ENCODE measurements at regions not wholly inside any gene's neighbourhood (a gene's known extent, or its start where the extent isn't known, plus 50 kb on each side); places are given as distances from the start of the nearest gene placed in this dataset.

GRCh38 chr14:75333606-75334548 lies 55.2 kb downstream of the FOS start:
- DNase-seq = no peak
- no peak overlapping the region for H3K4ac ChIP-seq (ENCODE audit: low read depth, low read length)
- no peak overlapping the region for H3K27ac ChIP-seq (ENCODE audit: low read depth, low read length)
- no peak overlapping the region for H3K9ac ChIP-seq (ENCODE audit: low read length)
- H3K79me1 ChIP-seq (ENCODE audit: low read length) = no peaks in the 10 kb centered on the region
- H2AK5ac ChIP-seq (ENCODE audit: low read length) = no peak overlapping the region
- H3K56ac ChIP-seq (ENCODE audit: low read length) = no peak overlapping the region
- no peak overlapping the region for H3K18ac ChIP-seq (ENCODE audit: low read length)
- H3K27me3 ChIP-seq (ENCODE audit: insufficient read depth, low read length, poor library complexity) = no peaks in the 10 kb centered on the region
- H4K5ac ChIP-seq (ENCODE audit: low read length) = no peak overlapping the region
- no peak overlapping the region for H2BK120ac ChIP-seq (ENCODE audit: low read depth, low read length)
- H3K4me1 ChIP-seq (ENCODE audit: control insufficient read depth, low read depth, low read length) = no peaks in the 10 kb centered on the region
- H4K8ac ChIP-seq (ENCODE audit: low read depth, low read length) = no peak overlapping the region
- no peaks in the 10 kb centered on the region for H3K36me3 ChIP-seq (ENCODE audit: control insufficient read depth, insufficient read depth, low read length)
- H3K4me3 ChIP-seq (ENCODE audit: low read length) = no peak overlapping the region
- WGBS (ENCODE audit: extremely low coverage, insufficient coverage, low lambda C conversion rate) = no CpG with 5 or more reads among the region's 36 CpGs
- H3K4me2 ChIP-seq (ENCODE audit: low read length) = no peak overlapping the region
- H2BK5ac ChIP-seq (ENCODE audit: low read length) = no peak overlapping the region
- H3K23ac ChIP-seq (ENCODE audit: low read length) = no peak overlapping the region
- no peaks in the 10 kb centered on the region for H3K79me2 ChIP-seq (ENCODE audit: control insufficient read depth, insufficient read depth, low read length)
- H2BK15ac ChIP-seq (replicated peaks; ENCODE audit: low read depth) = no peak overlapping the region

- Histone ChIP-seq H3K56ac (ENCODE audit: low read length) (no peak overlapping the region), H2AK5ac (ENCODE audit: low read length) (no peak overlapping the region), H3K9ac (ENCODE audit: low read length) (no peak overlapping the region), H3K79me1 (ENCODE audit: low read length) (no peaks in the 10 kb centered on the region), H4K5ac (ENCODE audit: low read length) (no peak overlapping the region), H3K4me1 (ENCODE audit: control insufficient read depth, low read depth, low read length) (no peaks in the 10 kb centered on the region), H2BK15ac (replicated peaks; ENCODE audit: low read depth) (no peak overlapping the region), H3K27me3 (ENCODE audit: insufficient read depth, low read length, poor library complexity) (no peaks in the 10 kb centered on the region), H3K4ac (ENCODE audit: low read depth, low read length) (no peak overlapping the region), H4K8ac (ENCODE audit: low read depth, low read length) (no peak overlapping the region), H2BK120ac (ENCODE audit: low read depth, low read length) (no peak overlapping the region), H3K4me2 (ENCODE audit: low read length) (no peak overlapping the region), H3K23ac (ENCODE audit: low read length) (no peak overlapping the region), H3K18ac (ENCODE audit: low read length) (no peak overlapping the region), H3K36me3 (ENCODE audit: control insufficient read depth, insufficient read depth, low read length) (no peaks in the 10 kb centered on the region), H3K4me3 (ENCODE audit: low read length) (no peak overlapping the region), H3K79me2 (ENCODE audit: control insufficient read depth, insufficient read depth, low read length) (no peaks in the 10 kb centered on the region), H3K27ac (ENCODE audit: low read depth, low read length) (no peak overlapping the region), H2BK5ac (ENCODE audit: low read length) (no peak overlapping the region)
- WGBS (ENCODE audit: extremely low coverage, insufficient coverage, low lambda C conversion rate) = no CpG with 5 or more reads among the region's 10 CpGs
- no peak for DNase-seq
These were observed 56.0 kb downstream of the FOS start for GRCh38 chr14:75334549-75335051.

GRCh38 chr14:75335571-75335970 lies 56.9 kb downstream of the FOS start:
- no peak overlapping the region for H3K4ac ChIP-seq (ENCODE audit: low read depth, low read length)
- H3K79me2 ChIP-seq (ENCODE audit: control insufficient read depth, insufficient read depth, low read length) = no peaks in the 10 kb centered on the region
- no peak overlapping the region for H3K9ac ChIP-seq (ENCODE audit: low read length)
- no peak overlapping the region for H4K8ac ChIP-seq (ENCODE audit: low read depth, low read length)
- H3K27me3 ChIP-seq (ENCODE audit: insufficient read depth, low read length, poor library complexity) = no peaks in the 10 kb centered on the region
- DNase-seq = no peak
- no peak overlapping the region for H3K4me2 ChIP-seq (ENCODE audit: low read length)
- H2BK120ac ChIP-seq (ENCODE audit: low read depth, low read length) = no peak overlapping the region
- no peak overlapping the region for H2BK5ac ChIP-seq (ENCODE audit: low read length)
- no peak overlapping the region for H2AK5ac ChIP-seq (ENCODE audit: low read length)
- H4K5ac ChIP-seq (ENCODE audit: low read length) = no peak overlapping the region
- no peak overlapping the region for H3K4me3 ChIP-seq (ENCODE audit: low read length)
- no peak overlapping the region for H3K18ac ChIP-seq (ENCODE audit: low read length)
- no peak overlapping the region for H2BK15ac ChIP-seq (replicated peaks; ENCODE audit: low read depth)
- no peak overlapping the region for H3K27ac ChIP-seq (ENCODE audit: low read depth, low read length)
- no peak overlapping the region for H3K56ac ChIP-seq (ENCODE audit: low read length)
- no peaks in the 10 kb centered on the region for H3K4me1 ChIP-seq (ENCODE audit: control insufficient read depth, low read depth, low read length)
- H3K36me3 ChIP-seq (ENCODE audit: control insufficient read depth, insufficient read depth, low read length) = no peaks in the 10 kb centered on the region
- WGBS (ENCODE audit: extremely low coverage, insufficient coverage, low lambda C conversion rate) = no CpG with 5 or more reads among the region's 6 CpGs
- no peaks in the 10 kb centered on the region for H3K79me1 ChIP-seq (ENCODE audit: low read length)
- no peak overlapping the region for H3K23ac ChIP-seq (ENCODE audit: low read length)

- no peak for DNase-seq
- no peaks in the 10 kb centered on the region for H3K79me2 ChIP-seq (ENCODE audit: control insufficient read depth, insufficient read depth, low read length)
- H3K36me3 ChIP-seq (ENCODE audit: control insufficient read depth, insufficient read depth, low read length) = no peaks in the 10 kb centered on the region
- no peaks in the 10 kb centered on the region for H3K27me3 ChIP-seq (ENCODE audit: insufficient read depth, low read length, poor library complexity)
- no peak overlapping the region for H3K56ac ChIP-seq (ENCODE audit: low read length)
- no peak overlapping the region for H3K4me2 ChIP-seq (ENCODE audit: low read length)
- H4K8ac ChIP-seq (ENCODE audit: low read depth, low read length) = no peak overlapping the region
- no peak overlapping the region for H4K5ac ChIP-seq (ENCODE audit: low read length)
- H3K79me1 ChIP-seq (ENCODE audit: low read length) = no peaks in the 10 kb centered on the region
- no peak overlapping the region for H3K18ac ChIP-seq (ENCODE audit: low read length)
- H3K4me3 ChIP-seq (ENCODE audit: low read length) = no peak overlapping the region
- H2BK5ac ChIP-seq (ENCODE audit: low read length) = no peak overlapping the region
- H2BK120ac ChIP-seq (ENCODE audit: low read depth, low read length) = no peak overlapping the region
- H2BK15ac ChIP-seq (replicated peaks; ENCODE audit: low read depth) = no peak overlapping the region
- H3K4ac ChIP-seq (ENCODE audit: low read depth, low read length) = no peak overlapping the region
- H3K9ac ChIP-seq (ENCODE audit: low read length) = no peak overlapping the region
- no peak overlapping the region for H3K27ac ChIP-seq (ENCODE audit: low read depth, low read length)
- no peak overlapping the region for H3K23ac ChIP-seq (ENCODE audit: low read length)
- no peaks in the 10 kb centered on the region for H3K4me1 ChIP-seq (ENCODE audit: control insufficient read depth, low read depth, low read length)
- H2AK5ac ChIP-seq (ENCODE audit: low read length) = no peak overlapping the region
These were observed 59.8 kb downstream of the FOS start for GRCh38 chr14:75338398-75338797.

- Histone ChIP-seq H2BK120ac (ENCODE audit: low read depth, low read length) (no peak overlapping the region), H3K36me3 (ENCODE audit: control insufficient read depth, insufficient read depth, low read length) (no peaks in the 10 kb centered on the region), H4K8ac (ENCODE audit: low read depth, low read length) (no peak overlapping the region), H3K79me1 (ENCODE audit: low read length) (no peaks in the 10 kb centered on the region), H3K9ac (ENCODE audit: low read length) (no peak overlapping the region), H2BK15ac (replicated peaks; ENCODE audit: low read depth) (no peak overlapping the region), H3K4me3 (ENCODE audit: low read length) (no peak overlapping the region), H4K5ac (ENCODE audit: low read length) (no peak overlapping the region), H3K4ac (ENCODE audit: low read depth, low read length) (no peak overlapping the region), H2AK5ac (ENCODE audit: low read length) (no peak overlapping the region), H3K56ac (ENCODE audit: low read length) (no peak overlapping the region), H3K27me3 (ENCODE audit: insufficient read depth, low read length, poor library complexity) (no peaks in the 10 kb centered on the region), H3K18ac (ENCODE audit: low read length) (no peak overlapping the region), H3K23ac (ENCODE audit: low read length) (no peak overlapping the region), H2BK5ac (ENCODE audit: low read length) (no peak overlapping the region), H3K79me2 (ENCODE audit: control insufficient read depth, insufficient read depth, low read length) (no peaks in the 10 kb centered on the region), H3K4me1 (ENCODE audit: control insufficient read depth, low read depth, low read length) (no peaks in the 10 kb centered on the region), H3K4me2 (ENCODE audit: low read length) (no peak overlapping the region), H3K27ac (ENCODE audit: low read depth, low read length) (no peak overlapping the region)
- WGBS (ENCODE audit: extremely low coverage, insufficient coverage, low lambda C conversion rate) = no CpG with 5 or more reads among the region's 4 CpGs
- DNase-seq = peak; percentile 79
These were observed 60.4 kb downstream of the FOS start for GRCh38 chr14:75339059-75339458.

Data from mesendoderm (in vitro differentiated cells).